ENCODE measurements at regions not wholly inside any gene's neighbourhood (a gene's known extent, or its start where the extent isn't known, plus 50 kb on each side); places are given as distances from the start of the nearest gene placed in this dataset.

DNA sequence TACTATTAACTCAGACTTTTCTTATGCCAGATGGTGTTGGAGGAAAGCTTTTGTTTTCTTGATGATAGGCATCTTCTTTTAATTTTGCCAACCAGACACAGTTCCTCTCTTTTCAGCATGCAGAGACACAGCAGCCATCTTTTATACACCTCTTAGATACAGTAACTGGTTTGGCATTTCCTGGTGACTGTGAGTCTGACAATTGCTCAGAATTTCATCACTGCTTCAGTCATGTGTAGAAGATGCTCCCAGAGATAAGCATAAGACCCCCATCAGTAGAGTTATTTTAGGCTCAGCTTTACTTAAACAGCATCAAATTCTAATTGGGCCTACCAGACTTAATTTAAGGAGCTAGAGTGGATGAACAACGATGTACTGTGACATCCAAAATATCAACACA, 779.0 kb downstream of the SQOR start:
- Mint-ChIP-seq H3K36me3 (no peaks in the 10 kb centered on the region), H3K27me3 (ENCODE audit: low read depth) (no peaks in the 10 kb centered on the region; the same call in 1 of the 2 replicates), H3K4me3 (no peak overlapping the region), H3K4me1 (peaks cover 7% of the 10 kb centered on the region), H3K27ac (no peak overlapping the region), H3K9me3 (no peaks in the 10 kb centered on the region)
- ATAC-seq (no peak), DNase-seq (ENCODE audit: low spot score) (no peak)
- POLR2A ChIA-PET, result no interaction called here
- TF ChIP-seq GRHL2 (CRISPR knock-in tag; IDR thresholded peaks at IDR 0.05; ENCODE audit: insufficient replicate concordance, severe bottlenecking) (no peak), CREB1 (CRISPR knock-in tag; IDR thresholded peaks at IDR 0.05) (no peak), KAT7 (CRISPR knock-in tag; IDR thresholded peaks at IDR 0.05; ENCODE audit: borderline replicate concordance) (no peak), JUN (CRISPR knock-in tag; IDR thresholded peaks at IDR 0.05) (no peak), ZNF121 (CRISPR knock-in tag; IDR thresholded peaks at IDR 0.05) (no peak), TP53 (CRISPR knock-in tag; IDR thresholded peaks at IDR 0.05) (no peak), JAZF1 (CRISPR knock-in tag; IDR thresholded peaks at IDR 0.05) (no peak)
- TF ChIP-seq, protein P1, sequence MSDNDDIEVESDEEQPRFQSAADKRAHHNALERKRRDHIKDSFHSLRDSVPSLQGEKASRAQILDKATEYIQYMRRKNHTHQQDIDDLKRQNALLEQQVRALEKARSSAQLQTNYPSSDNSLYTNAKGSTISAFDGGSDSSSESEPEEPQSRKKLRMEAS (CRISPR knock-in tag; IDR thresholded peaks at IDR 0.05), result no peak
- TF ChIP-seq, protein P2, sequence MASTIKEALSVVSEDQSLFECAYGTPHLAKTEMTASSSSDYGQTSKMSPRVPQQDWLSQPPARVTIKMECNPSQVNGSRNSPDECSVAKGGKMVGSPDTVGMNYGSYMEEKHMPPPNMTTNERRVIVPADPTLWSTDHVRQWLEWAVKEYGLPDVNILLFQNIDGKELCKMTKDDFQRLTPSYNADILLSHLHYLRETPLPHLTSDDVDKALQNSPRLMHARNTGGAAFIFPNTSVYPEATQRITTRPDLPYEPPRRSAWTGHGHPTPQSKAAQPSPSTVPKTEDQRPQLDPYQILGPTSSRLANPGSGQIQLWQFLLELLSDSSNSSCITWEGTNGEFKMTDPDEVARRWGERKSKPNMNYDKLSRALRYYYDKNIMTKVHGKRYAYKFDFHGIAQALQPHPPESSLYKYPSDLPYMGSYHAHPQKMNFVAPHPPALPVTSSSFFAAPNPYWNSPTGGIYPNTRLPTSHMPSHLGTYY (CRISPR knock-in tag; IDR thresholded peaks at IDR 0.05), result no peak
- TF ChIP-seq, protein P3, sequence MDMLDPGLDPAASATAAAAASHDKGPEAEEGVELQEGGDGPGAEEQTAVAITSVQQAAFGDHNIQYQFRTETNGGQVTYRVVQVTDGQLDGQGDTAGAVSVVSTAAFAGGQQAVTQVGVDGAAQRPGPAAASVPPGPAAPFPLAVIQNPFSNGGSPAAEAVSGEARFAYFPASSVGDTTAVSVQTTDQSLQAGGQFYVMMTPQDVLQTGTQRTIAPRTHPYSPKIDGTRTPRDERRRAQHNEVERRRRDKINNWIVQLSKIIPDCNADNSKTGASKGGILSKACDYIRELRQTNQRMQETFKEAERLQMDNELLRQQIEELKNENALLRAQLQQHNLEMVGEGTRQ (CRISPR knock-in tag; IDR thresholded peaks at IDR 0.05), result no peak
- CTCF ChIA-PET, result no interaction called here

DNA sequence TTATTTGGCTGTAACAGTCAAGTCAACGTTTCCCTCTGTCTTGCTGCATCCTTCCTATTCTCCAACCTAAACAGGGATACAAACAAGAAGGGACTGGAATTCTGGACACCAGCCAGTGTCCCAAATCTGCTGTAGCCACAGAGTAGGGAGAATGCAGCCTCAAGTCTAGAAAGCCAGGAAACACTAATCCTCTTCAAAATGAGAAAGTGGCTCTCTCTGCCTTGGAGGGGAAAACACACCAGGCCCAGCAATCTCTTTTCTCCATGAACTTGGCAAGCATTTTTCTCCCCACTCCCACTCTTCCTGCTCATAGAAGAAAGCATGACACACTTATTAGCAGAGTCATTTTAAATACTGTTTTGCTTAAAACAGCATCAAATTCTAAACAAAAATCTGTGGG, 781.7 kb downstream of the SQOR start:
- no peak for ATAC-seq
- TF ChIP-seq TP53 (CRISPR knock-in tag; IDR thresholded peaks at IDR 0.05) (no peak), SMAD4 (CRISPR knock-in tag; IDR thresholded peaks at IDR 0.05) (no peak), FOXP1 (CRISPR knock-in tag; IDR thresholded peaks at IDR 0.05; ENCODE audit: borderline replicate concordance) (no peak), NR3C1 (CRISPR knock-in tag; conservative IDR thresholded peaks at IDR 0.05; ENCODE audit: low read depth) (no peak), ZNF396 (CRISPR knock-in tag; IDR thresholded peaks at IDR 0.05; ENCODE audit: borderline replicate concordance) (no peak), KAT7 (CRISPR knock-in tag; IDR thresholded peaks at IDR 0.05; ENCODE audit: borderline replicate concordance) (no peak)
- TF ChIP-seq, protein P1 (CRISPR knock-in tag; IDR thresholded peaks at IDR 0.05), result no peak
- TF ChIP-seq, protein P4, sequence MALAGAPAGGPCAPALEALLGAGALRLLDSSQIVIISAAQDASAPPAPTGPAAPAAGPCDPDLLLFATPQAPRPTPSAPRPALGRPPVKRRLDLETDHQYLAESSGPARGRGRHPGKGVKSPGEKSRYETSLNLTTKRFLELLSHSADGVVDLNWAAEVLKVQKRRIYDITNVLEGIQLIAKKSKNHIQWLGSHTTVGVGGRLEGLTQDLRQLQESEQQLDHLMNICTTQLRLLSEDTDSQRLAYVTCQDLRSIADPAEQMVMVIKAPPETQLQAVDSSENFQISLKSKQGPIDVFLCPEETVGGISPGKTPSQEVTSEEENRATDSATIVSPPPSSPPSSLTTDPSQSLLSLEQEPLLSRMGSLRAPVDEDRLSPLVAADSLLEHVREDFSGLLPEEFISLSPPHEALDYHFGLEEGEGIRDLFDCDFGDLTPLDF (CRISPR knock-in tag; IDR thresholded peaks at IDR 0.05), result no peak
- TF ChIP-seq, protein P5, sequence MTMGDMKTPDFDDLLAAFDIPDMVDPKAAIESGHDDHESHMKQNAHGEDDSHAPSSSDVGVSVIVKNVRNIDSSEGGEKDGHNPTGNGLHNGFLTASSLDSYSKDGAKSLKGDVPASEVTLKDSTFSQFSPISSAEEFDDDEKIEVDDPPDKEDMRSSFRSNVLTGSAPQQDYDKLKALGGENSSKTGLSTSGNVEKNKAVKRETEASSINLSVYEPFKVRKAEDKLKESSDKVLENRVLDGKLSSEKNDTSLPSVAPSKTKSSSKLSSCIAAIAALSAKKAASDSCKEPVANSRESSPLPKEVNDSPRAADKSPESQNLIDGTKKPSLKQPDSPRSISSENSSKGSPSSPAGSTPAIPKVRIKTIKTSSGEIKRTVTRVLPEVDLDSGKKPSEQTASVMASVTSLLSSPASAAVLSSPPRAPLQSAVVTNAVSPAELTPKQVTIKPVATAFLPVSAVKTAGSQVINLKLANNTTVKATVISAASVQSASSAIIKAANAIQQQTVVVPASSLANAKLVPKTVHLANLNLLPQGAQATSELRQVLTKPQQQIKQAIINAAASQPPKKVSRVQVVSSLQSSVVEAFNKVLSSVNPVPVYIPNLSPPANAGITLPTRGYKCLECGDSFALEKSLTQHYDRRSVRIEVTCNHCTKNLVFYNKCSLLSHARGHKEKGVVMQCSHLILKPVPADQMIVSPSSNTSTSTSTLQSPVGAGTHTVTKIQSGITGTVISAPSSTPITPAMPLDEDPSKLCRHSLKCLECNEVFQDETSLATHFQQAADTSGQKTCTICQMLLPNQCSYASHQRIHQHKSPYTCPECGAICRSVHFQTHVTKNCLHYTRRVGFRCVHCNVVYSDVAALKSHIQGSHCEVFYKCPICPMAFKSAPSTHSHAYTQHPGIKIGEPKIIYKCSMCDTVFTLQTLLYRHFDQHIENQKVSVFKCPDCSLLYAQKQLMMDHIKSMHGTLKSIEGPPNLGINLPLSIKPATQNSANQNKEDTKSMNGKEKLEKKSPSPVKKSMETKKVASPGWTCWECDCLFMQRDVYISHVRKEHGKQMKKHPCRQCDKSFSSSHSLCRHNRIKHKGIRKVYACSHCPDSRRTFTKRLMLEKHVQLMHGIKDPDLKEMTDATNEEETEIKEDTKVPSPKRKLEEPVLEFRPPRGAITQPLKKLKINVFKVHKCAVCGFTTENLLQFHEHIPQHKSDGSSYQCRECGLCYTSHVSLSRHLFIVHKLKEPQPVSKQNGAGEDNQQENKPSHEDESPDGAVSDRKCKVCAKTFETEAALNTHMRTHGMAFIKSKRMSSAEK (CRISPR knock-in tag; IDR thresholded peaks at IDR 0.05; ENCODE audit: borderline replicate concordance), result no peak
- DNase-seq (ENCODE audit: low spot score), result no peak
- ChIA-PET POLR2A (no interaction called here), CTCF (no interaction called here)
- H3K9me3 Mint-ChIP-seq, result no peaks in the 10 kb centered on the region
- no peak overlapping the region for H3K27ac Mint-ChIP-seq
- H3K27me3 Mint-ChIP-seq (ENCODE audit: low read depth), result no peaks in the 10 kb centered on the region; the same call in 1 of the 2 replicates
- peaks cover 10% of the 10 kb centered on the region for H3K4me1 Mint-ChIP-seq
- no peaks in the 10 kb centered on the region for H3K36me3 Mint-ChIP-seq
- no peak overlapping the region for H3K4me3 Mint-ChIP-seq

All from WTC11 (cell line).